SIG-M5 treated with dmso at 0.1 percent for 504 hours (cell line): ENCODE measurements at regions not wholly inside any gene's neighbourhood (a gene's known extent, or its start where the extent isn't known, plus 50 kb on each side); places are given as distances from the start of the nearest gene placed in this dataset.
"Not testable (repeated sequence)": the region's sequence is repeated elsewhere in the genome, so short reads cannot be mapped to it uniquely, and the experiment has no call there.

Source experiments
- DNase-seq: peaks from one replicate; lab custom pipeline; 2025; ENCODE audit not compliant: unreplicated experiment; lab: John Stamatoyannopoulos, UW

DNA sequence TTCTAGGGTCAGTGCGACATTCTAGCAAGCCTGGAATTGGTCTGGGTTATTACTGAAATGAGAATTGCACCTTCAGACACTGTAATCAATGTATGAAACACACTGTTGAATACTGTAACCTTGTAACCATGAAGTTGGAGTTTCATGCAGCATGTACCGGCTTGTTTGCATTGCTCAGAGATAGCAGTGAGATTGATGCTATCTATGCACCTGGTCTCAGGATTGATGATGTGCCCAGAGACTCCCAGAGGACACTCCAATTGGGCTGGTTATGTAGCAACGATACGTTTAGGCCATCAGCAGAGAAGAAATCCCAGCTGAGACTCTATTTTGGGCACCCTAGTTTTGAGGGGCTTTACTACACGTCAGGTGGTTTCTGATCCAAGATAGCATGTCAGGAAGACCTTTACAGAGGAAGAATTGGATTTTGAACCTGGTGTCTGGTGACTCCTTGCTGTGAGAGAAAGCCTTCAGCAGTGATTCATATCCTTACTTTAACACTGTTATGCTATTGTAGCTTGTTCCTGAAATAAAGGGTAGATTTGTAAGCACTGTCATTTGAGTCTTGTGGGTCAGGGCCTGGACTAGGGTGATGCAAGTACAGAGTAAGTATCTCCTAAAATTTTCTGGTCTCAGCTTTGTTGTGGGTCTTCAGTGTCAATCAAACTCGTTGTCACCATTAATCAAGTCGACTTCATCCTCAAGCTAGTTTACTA lies 305.1 kb upstream of the GULP1 start:
- no peak for DNase-seq

DNA sequence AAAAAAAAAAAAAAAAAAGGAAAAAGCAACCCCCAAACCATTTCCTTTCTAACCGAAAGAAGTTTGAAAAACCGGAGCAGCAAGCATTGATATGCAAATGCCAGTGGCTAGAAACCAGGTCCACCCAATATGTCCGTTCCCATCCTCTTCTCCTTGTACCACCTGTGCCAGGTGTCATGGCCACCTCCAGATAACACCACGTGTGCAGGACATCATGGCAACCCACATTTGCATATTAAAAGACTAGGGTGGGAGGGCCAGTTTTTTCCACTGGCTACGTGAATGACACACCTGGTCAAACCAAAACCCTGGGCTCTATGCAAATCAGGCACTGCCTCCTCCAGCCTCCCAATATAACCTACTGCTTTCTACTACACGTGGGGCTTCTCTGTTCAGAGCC lies 303.3 kb upstream of the GULP1 start:
- DNase-seq = no peak

GRCh38 chr2:187989925-187990623 lies 301.6 kb upstream of the GULP1 start:
- DNase-seq = no peak

DNA sequence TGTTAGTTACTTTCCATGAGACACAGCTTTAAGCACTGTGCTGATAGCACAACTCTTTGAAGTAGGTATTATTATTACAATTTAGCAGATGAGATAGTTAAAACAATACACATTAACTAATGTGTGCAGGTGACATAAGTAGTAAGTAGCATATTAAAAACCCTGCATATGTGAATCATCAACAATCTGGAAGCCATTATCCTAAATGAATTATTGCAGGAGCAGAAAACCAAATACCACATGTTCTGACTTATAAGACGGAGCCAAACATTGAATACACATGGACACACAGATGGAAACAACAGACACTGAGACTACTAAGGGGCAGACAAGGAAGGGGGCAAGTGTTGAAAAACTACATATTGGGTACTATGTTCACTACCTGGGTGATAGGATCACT lies 300.3 kb upstream of the GULP1 start:
- no peak for DNase-seq

DNA sequence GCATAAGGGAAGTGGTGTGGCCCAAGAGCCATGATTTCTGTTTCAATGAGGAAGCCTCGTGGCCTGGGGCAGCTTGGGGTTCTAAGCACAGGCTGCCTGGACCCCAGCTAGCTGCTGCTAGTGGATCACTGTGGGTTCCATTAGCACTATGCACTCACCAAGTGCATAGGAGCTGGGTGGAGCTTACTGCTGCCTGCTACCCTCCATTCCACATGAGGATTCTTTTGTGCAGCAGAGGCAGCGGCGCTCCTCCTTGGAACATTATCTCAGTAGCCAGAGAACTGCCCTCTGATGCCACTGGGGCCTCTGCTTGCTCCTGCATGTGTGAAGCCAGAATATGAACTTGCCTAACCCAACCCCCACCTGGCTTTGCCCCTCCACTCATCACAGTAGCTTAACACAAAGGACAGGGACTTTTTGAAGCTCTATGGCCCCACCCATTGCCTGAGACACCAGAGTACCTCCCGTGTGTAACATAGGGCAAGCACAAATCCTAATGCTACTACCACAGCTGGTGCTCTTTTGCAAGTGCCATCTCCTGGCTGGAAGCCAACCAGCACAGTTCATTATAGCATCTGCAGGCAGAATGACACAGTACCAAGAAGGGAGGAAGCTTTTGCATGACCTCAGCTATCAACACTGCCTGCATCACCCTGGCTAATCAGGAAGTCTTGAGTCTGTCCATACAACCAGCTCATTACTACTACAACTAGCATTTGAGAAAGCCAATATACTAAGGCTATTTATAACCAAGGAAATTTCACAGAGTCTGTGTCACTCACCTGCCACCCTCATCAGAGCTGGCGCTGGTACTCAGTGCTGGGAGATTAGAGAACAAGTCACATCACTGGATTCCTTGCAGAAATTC lies 297.0 kb upstream of the GULP1 start:
- DNase-seq = no peak

DNA sequence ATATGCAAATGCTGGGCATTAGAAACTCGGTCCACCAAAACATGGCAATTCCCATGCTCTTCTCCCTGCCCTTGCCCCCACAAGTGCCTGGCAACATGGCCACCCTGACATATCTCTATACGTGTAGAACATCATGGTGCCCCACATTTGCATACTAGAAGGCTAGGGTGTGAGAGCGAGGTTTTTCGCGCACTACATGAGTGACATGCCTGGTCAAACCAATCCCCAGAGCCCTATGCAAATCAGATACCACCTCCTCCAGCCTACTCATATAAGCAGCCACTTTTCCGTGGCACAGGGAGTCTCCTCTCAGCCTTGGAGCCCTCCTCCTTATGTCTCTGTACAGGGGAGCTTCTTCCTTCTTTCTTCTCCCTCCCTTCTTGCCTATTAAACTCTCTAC lies 296.1 kb upstream of the GULP1 start:
- DNase-seq = no peak

DNA sequence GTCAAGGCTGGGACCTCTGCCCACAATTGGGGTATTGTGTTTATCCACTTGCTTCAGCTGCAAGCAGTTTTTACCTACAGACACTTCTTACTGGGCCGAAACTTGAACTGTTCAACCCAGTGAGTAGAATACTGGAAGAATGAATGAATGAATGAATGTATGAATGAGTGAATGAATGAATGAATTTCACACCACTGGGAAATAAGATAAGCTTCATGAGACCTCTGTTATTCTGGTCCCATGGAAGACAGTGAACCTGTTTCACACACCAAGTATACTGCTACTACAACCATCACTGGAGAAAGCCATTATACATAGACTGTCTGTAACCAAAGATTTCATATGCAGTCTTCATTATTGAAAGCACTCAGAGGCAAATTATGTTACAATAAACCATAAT lies 295.0 kb upstream of the GULP1 start:
- no peak for DNase-seq

- no peak for DNase-seq
Observed at GRCh38 chr2:188000189-188000588, 291.5 kb upstream of the GULP1 start.

DNA sequence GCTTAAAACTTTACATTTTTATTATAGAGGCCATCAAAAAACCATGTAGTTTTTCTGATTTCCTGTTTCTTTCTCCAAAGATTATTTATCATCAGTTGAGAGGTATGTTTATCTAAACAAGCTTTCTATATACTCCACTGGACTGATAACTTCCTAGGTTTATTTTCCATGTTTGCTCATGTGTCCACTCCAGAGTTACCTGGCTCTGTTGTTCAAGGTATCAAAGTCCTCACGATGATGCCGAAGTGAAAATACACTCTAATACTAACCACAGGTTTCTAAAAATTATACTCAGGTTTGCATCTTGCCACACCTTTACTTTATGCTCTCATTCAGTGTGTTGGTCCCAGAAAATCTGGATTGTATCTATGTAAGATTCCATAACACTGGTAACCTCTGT lies 287.9 kb upstream of the GULP1 start:
- no peak for DNase-seq

DNA sequence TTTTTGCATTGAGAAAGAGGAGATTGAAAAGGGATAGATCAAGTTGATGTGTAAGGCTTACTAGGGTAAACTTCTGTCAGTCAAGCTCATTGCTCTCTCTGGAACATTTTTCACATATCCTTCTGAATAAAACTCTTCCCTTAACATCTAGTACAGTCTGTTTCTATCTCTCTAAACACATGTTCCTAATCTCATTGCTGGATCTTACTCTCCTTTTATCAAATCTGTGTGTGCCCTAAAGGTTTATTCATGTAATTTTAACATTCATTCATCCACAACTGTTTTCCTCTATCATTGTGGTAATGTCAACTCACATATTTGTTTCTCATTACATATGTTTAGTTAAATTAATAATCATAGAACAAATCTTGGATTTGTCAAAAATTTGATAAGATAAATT lies 277.9 kb upstream of the GULP1 start:
- no peak for DNase-seq

DNA sequence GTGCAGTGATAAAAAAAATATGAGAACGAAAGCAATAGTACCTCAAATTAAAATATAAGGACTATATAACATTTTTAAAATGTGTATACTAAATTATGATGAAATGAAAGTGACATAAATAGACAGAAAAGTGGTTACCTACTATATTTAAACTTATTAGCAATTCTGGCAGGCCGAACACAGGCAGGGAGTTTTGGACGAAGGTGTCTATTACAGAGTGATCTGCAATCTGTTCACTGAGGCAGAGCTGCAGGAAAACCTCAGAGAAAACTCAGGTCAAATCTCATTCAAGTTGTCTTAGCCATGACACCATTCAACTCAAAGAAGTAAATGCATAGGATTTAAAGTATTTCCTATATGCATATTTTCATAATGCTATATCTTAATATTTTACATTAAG lies 274.8 kb upstream of the GULP1 start:
- no peak for DNase-seq

GRCh38 chr2:188022389-188022788 lies 269.3 kb upstream of the GULP1 start:
- no peak for DNase-seq

- no peak for DNase-seq
Observed at GRCh38 chr2:188023035-188023434, 268.6 kb upstream of the GULP1 start.

DNA sequence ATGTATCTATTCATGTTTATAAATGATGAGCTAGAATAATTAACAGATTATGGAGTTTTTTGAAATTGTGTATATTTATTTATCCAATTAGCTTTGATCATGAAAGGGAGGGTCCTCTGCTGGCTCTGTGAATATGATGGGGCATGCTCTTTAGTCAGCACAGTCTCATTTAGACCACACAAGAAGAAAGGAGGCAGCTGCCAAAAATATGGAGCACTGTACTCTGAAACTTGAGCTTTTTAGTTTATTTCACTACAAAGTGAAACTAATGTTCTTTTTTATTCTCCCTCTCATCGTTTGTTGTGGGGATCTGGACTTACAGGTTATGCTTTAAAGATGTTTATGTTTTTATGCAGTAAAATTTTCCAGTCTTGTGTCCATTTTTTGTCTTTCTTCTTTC lies 266.9 kb upstream of the GULP1 start:
- DNase-seq = no peak

DNA sequence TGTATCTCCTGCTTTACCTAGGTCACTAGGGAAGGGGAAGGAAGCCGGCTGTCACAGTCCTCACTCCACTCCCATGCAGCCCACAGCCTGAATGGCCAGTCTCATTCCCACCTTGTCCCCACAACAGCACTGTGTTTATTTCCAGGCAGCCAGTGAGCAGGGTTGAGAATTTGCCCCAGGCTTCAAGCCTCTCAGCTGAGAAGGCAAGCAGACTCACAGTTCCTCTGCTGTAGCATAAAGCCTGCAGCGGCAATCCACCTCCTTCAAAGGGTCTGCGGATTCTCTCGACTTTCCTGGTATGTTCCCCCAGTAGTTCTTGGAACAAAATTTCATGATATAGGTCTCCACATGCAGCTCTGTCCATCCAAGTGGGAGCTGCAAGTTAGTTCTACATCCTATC lies 262.9 kb upstream of the GULP1 start:
- DNase-seq = no peak

DNA sequence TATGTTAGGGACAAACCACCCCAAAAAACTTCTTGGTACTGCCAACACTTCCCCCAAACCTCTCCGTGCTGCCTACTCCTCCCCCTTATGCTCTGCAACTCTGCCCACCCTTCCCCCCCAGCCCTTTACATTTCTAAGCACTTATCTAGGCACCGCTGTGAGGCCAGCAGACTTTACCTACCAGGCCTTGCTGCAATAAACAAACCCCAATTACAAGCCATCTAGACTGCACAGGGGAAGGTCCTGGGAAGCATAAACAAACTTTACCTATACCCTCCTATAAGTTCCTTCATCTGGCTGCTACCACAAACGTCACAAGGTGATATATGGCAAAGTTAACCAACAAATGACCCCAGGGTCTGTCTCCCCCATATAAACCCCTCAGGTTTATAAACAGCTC lies 259.4 kb upstream of the GULP1 start:
- DNase-seq = no peak

- DNase-seq = no peak
Observed at GRCh38 chr2:188032786-188033185, 258.9 kb upstream of the GULP1 start.

DNA sequence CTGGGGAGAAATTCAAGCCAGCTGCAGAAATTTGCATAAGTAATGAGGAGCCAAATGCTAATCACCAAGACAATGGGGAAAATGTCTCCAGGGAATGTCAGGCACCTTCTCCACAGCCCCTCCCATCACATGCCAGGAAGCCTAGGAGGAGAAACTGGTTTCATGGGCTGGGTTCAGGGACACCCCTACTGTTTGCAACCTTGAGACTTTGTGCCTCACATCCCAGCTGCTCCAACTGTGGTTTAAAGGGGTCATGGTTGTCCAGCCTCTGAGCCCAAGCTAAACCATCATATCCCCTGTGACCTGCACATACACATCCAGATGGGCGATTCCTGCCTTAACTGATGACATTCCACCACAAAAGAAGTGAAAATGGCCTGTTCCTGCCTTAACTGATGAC lies 258.4 kb upstream of the GULP1 start:
- not testable (repeated sequence) for DNase-seq

- DNase-seq = not testable (repeated sequence)
Observed at GRCh38 chr2:188034102-188034501, 257.6 kb upstream of the GULP1 start.

DNA sequence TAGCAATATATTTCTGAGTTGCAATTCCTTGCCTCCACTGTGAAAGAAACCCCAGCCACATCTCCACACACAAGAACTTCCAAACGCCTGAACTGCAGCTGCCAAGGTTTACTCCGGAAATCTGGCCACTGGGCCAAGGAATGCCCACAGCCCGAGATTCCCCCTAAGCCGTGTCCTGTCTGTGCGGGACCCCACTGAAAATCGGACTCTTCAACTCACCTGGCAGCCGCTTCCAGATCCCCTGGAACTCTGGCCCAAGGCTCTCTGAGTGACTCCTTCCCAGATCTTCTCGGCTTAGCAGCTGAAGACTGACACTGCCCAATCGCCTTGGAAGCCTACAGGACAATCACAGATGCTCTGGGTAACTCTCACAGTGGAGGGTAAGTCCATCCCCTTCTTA lies 256.3 kb upstream of the GULP1 start:
- DNase-seq = not testable (repeated sequence)

- DNase-seq = not testable (repeated sequence)
Observed at GRCh38 chr2:188036786-188037185, 254.9 kb upstream of the GULP1 start.

DNA sequence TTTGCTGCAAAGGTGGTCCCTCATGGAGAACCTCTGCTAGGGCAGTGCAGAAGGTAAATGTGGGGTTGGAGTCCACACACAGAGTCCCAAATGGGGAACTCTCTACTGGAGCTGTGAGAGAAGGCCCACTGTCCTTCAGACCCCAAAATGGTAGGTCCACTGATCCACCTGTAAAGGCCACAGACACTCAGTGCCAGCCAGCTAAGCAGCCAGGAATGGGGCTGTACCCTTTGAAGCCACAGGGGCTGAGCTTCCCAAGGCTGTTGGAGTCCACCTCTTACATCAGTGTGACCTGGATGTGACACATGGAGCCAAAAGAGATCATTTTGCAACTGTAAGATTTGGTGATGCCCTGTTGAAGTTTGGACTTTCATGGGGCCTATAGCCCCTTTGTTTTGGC lies 252.4 kb upstream of the GULP1 start:
- DNase-seq = no peak
